Natural killer cell (primary cell): ENCODE measurements at regions not wholly inside any gene's neighbourhood (a gene's known extent, or its start where the extent isn't known, plus 50 kb on each side); places are given as distances from the start of the nearest gene placed in this dataset.

Experiments
- ATAC-seq, 3 donors: fragments of 150-1000 bp in 2 of 3; fragments of 200-7000 bp in 1 of 3; cut with Tn5 transposase; 1 replicate in 1 of 3; 2 replicates in 2 of 3; pipeline ENCODE4 v1.10.0; 2021; ENCODE audit warnings: mild to moderate bottlenecking in 2 of 3, moderate library complexity in 2 of 3
- DNase-seq, 2 donors: peaks; one replicate each; pipeline versions ENCODE4 v3.0.0 to v3.0.0-alpha.2; 2013 to 2021; ENCODE audit warnings: mixed read lengths in 1 of 2
- H3K27ac ChIP-seq: one replicate; pipeline ENCODE4 v1.5.1; 2013; ENCODE audit warnings: mild to moderate bottlenecking, low read length
- H3K27me3 ChIP-seq: one replicate; pipeline ENCODE4 v1.6.1; 2013; ENCODE audit warnings: low read length; ENCODE audit not compliant: control insufficient read depth, insufficient read depth
- H3K36me3 ChIP-seq: one replicate; pipeline ENCODE4 v1.6.1; 2013; ENCODE audit warnings: low read length; ENCODE audit not compliant: control insufficient read depth, insufficient read depth
- H3K4me1 ChIP-seq: one replicate; pipeline ENCODE4 v1.6.1; 2013; ENCODE audit warnings: low read length; ENCODE audit not compliant: control insufficient read depth, insufficient read depth
- H3K4me3 ChIP-seq: one replicate; pipeline ENCODE4 v1.5.1; 2013; ENCODE audit warnings: low read length
- H3K9me3 ChIP-seq: one replicate; pipeline ENCODE4 v1.6.1; 2013; ENCODE audit warnings: low read length; ENCODE audit not compliant: control insufficient read depth, insufficient read depth
- H3K27ac Mint-ChIP-seq, 2 donors: one replicate each; pipeline ENCODE4 v1.8.0; 2022; ENCODE audit warnings: mild to moderate bottlenecking in 2 of 2, mixed read lengths in 2 of 2, moderate library complexity in 1 of 2
- H3K27me3 Mint-ChIP-seq, 2 donors: one replicate each; pipeline ENCODE4 v1.8.0; 2022; ENCODE audit warnings: low read depth in 2 of 2, mixed read lengths in 2 of 2
- H3K36me3 Mint-ChIP-seq: one replicate; pipeline ENCODE4 v1.8.0; 2022; ENCODE audit warnings: mixed read lengths
- H3K4me1 Mint-ChIP-seq, 2 donors: one replicate each; pipeline ENCODE4 v1.8.0; 2022; ENCODE audit warnings: mixed read lengths in 2 of 2
- H3K4me3 Mint-ChIP-seq: one replicate; pipeline ENCODE4 v1.8.0; 2022; ENCODE audit warnings: mild to moderate bottlenecking, moderate library complexity, mixed read lengths
- H3K9me3 Mint-ChIP-seq, 2 donors: one replicate each; pipeline ENCODE4 v1.8.0; 2022; ENCODE audit warnings: mixed read lengths in 2 of 2
- WGBS: methylation state at CpG from one replicate; pipeline ENCODE4 v1.1.7; 2013; ENCODE audit warnings: missing lambda C conversion rate; ENCODE audit not compliant: insufficient coverage; 5-methylcytosine and 5-hydroxymethylcytosine counted together
- intact Hi-C: fragments of 100-400 bp; cut with micrococcal nuclease; formaldehyde crosslinking; loops from one replicate; pipeline ENCODE4 v1.14.2; 2022
- TF ChIP-seq, protein P1 (sequence below): fragments of 200-600 bp; IDR thresholded peaks from one replicate; pipeline ENCODE4 v1.8.0; 2022; ENCODE audit warnings: antibody characterized with exemption

DNA sequence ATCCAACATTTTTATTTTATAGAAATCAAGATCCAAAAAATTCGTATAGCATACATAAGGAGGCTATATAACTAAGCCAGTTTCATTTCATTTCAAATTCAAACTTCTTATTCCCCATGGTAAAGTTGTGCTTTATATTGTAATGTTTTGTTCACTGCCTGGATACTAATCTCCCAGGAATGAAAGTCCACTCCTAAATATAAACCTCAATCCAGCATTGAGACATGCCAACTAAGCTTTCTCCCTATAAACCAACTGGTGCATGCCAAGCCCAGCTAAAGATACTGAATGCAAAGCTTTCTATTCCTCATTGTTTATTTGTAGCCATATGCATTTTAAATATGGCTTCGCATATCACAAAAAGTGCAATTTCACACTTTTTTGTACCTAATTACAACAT, 63.8 kb upstream of the INPP4B start:
- Histone ChIP-seq H3K4me3 (no peak overlapping the region), H3K9me3 (no peaks in the 10 kb centered on the region), H3K27me3 (no peaks in the 10 kb centered on the region), H3K27ac (no peak overlapping the region), H3K36me3 (no peaks in the 10 kb centered on the region), H3K4me1 (no peaks in the 10 kb centered on the region)
- ATAC-seq (no peak), DNase-seq (no peak)
- intact Hi-C loops, result no loop called here
- Mint-ChIP-seq H3K36me3 (peaks cover 6% of the 10 kb centered on the region), H3K9me3 (peaks cover 11 to 16% of the 10 kb centered on the region in 2 donors), H3K27ac (no peak overlapping the region), H3K27me3 (no peaks in the 10 kb centered on the region), H3K4me1 (no peaks in the 10 kb centered on the region), H3K4me3 (no peak overlapping the region)
- WGBS, result 100% methylated on average over 1 of the region's 2 CpGs
- TF ChIP-seq, protein P1, sequence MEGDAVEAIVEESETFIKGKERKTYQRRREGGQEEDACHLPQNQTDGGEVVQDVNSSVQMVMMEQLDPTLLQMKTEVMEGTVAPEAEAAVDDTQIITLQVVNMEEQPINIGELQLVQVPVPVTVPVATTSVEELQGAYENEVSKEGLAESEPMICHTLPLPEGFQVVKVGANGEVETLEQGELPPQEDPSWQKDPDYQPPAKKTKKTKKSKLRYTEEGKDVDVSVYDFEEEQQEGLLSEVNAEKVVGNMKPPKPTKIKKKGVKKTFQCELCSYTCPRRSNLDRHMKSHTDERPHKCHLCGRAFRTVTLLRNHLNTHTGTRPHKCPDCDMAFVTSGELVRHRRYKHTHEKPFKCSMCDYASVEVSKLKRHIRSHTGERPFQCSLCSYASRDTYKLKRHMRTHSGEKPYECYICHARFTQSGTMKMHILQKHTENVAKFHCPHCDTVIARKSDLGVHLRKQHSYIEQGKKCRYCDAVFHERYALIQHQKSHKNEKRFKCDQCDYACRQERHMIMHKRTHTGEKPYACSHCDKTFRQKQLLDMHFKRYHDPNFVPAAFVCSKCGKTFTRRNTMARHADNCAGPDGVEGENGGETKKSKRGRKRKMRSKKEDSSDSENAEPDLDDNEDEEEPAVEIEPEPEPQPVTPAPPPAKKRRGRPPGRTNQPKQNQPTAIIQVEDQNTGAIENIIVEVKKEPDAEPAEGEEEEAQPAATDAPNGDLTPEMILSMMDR, result no peak

DNA sequence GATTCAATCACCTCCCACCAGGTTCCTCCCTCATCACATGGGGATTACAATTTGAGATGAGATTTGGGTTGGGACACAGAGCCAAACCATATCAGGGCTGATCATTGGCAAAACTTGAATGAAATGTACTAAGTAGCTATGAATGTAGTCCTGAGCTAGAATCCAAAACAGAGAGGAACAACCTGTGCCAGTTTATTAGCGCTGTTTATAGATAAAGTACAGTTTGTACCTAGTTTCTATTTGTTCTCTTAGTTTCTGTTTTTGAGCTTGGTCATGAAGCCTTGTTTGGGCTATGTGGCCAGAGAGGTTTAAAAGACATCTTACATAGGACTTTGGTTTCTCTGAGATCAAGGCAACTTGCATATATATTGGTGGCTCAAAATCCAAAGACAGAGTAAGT, 66.9 kb upstream of the INPP4B start:
- Mint-ChIP-seq H3K27ac (no peak overlapping the region), H3K4me3 (no peak overlapping the region), H3K4me1 (no peaks in the 10 kb centered on the region), H3K36me3 (no peaks in the 10 kb centered on the region), H3K9me3 (peaks cover 5 to 6% of the 10 kb centered on the region in 2 donors), H3K27me3 (no peaks in the 10 kb centered on the region)
- no peaks in the 10 kb centered on the region for H3K4me1 ChIP-seq
- H3K36me3 ChIP-seq, result no peaks in the 10 kb centered on the region
- ATAC-seq, result no peak
- no peaks in the 10 kb centered on the region for H3K27me3 ChIP-seq
- no peaks in the 10 kb centered on the region for H3K9me3 ChIP-seq
- no peak for DNase-seq
- 93% methylated on average over 1 of the region's 1 CpG for WGBS
- TF ChIP-seq, protein P1, result no peak
- no peak overlapping the region for H3K4me3 ChIP-seq
- intact Hi-C loops, result no loop called here
- no peak overlapping the region for H3K27ac ChIP-seq

DNA sequence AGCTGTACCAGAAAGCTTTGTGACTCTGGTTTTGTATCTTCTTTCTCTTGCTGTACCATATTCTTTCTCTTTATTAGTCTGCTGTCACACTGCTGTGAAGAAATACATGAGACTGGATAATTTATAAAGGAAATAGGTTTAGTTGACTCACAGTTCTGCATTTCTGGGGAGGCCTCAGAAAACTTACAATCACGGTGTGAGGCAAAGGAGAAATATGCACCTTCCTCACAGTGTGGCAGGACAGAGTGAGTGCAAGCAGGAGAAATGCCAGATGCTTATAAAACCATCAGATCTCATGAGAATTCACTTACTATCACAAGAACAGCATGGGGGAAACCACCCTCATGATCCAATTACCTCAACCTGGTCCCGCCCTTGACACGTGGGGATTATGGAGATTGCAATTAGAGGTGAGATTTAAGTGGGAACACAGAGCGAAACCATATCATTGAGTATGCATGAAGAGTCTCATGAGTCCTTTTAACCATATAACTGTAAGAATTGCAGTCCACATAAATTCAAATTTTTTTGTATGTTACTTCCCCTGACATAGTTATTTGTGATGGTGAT, 67.4 kb upstream of the INPP4B start:
- ATAC-seq (no peak), DNase-seq (no peak)
- peaks cover 3 to 4% of the 10 kb centered on the region in 2 donors for H3K9me3 Mint-ChIP-seq
- TF ChIP-seq, protein P1, result no peak
- intact Hi-C loops, result no loop called here
- Histone ChIP-seq H3K27me3 (no peaks in the 10 kb centered on the region), H3K9me3 (no peaks in the 10 kb centered on the region), H3K4me1 (no peaks in the 10 kb centered on the region), H3K4me3 (no peak overlapping the region), H3K27ac (no peak overlapping the region), H3K36me3 (no peaks in the 10 kb centered on the region)
- H3K4me3 Mint-ChIP-seq, result no peak overlapping the region
- H3K36me3 Mint-ChIP-seq, result no peaks in the 10 kb centered on the region
- no peaks in the 10 kb centered on the region for H3K4me1 Mint-ChIP-seq
- H3K27me3 Mint-ChIP-seq, result no peaks in the 10 kb centered on the region
- H3K27ac Mint-ChIP-seq, result no peak overlapping the region
- 60% methylated on average over 1 of the region's 4 CpGs for WGBS

DNA sequence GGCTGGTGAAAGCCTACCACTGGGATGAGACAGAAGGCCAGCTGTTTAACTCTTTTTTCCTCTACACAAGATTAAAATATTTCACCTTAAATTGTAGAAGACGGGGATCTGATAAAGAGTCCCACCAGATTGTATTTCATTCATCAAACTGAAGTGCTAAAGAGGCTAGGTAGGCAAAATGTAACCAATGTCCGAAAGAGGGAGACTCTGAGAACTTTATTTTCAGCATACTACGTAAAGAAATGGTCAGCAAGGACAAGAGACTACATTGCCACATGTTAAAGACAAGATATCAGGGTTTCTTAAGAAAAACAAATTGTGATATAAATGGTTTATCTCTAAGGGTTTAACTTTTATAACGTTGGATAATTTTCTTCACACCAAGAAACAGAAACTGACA, 71.6 kb upstream of the INPP4B start:
- H3K9me3 Mint-ChIP-seq, result peaks cover 2 to 5% of the 10 kb centered on the region in 2 donors
- peaks cover 0 to 2% of the 10 kb centered on the region in 2 donors for H3K27me3 Mint-ChIP-seq
- H3K4me3 Mint-ChIP-seq, result no peak overlapping the region
- H3K4me1 Mint-ChIP-seq, result no peaks in the 10 kb centered on the region
- Histone ChIP-seq H3K9me3 (no peaks in the 10 kb centered on the region), H3K4me3 (no peak overlapping the region), H3K27ac (no peak overlapping the region), H3K4me1 (no peaks in the 10 kb centered on the region), H3K27me3 (no peaks in the 10 kb centered on the region), H3K36me3 (no peaks in the 10 kb centered on the region)
- 90% methylated on average over 2 of the region's 4 CpGs for WGBS
- intact Hi-C loops, result no loop called here
- TF ChIP-seq, protein P1, result no peak
- no peak for ATAC-seq
- DNase-seq, result no peak
- no peaks in the 10 kb centered on the region for H3K36me3 Mint-ChIP-seq
- H3K27ac Mint-ChIP-seq, result no peak overlapping the region
